LNCaP clone FGC (cell line): ENCODE measurements at regions not wholly inside any gene's neighbourhood (a gene's known extent, or its start where the extent isn't known, plus 50 kb on each side); places are given as distances from the start of the nearest gene placed in this dataset.
A peak's percentile ranks its signal among the peaks of the same experiment; 100 is the strongest.
"Not testable (repeated sequence)": the region's sequence is repeated elsewhere in the genome, so short reads cannot be mapped to it uniquely, and the experiment has no call there.

Experiments
- DNase-seq: peaks from one replicate; pipeline ENCODE4 v3.0.0-alpha.2; 2011; ENCODE audit warnings: low read depth
- H3K4me3 ChIP-seq: 2 replicates; pipeline ENCODE4 v1.5.1; 2011; ENCODE audit warnings: mild to moderate bottlenecking, low read depth, low read length, control low read depth
- CTCF ChIP-seq: IDR thresholded peaks from 2 replicates; pipeline ENCODE4 v1.5.1; 2012; ENCODE audit warnings: mild to moderate bottlenecking; ENCODE audit not compliant: control insufficient read depth, insufficient read depth; ENCODE audit errors: extremely low read depth

- no peak for TF ChIP-seq CTCF
- no peak overlapping the region for H3K4me3 ChIP-seq
- DNase-seq: no peak
These were observed 237.5 kb upstream of the IRAK1BP1 start for GRCh38 chr6:78629836-78630235.

GRCh38 chr6:78631976-78632375 lies 235.4 kb upstream of the IRAK1BP1 start:
- DNase-seq: peak; percentile 34
- TF ChIP-seq CTCF: no peak
- H3K4me3 ChIP-seq: no peak overlapping the region

- H3K4me3 ChIP-seq: no peak overlapping the region
- DNase-seq: peak; percentile 77
- no peak for TF ChIP-seq CTCF
These were observed 227.9 kb upstream of the IRAK1BP1 start for GRCh38 chr6:78639111-78640110.

- H3K4me3 ChIP-seq, DNase-seq: not testable (repeated sequence)
These were observed 223.4 kb upstream of the IRAK1BP1 start for GRCh38 chr6:78643976-78644375.

- not testable (repeated sequence) for DNase-seq, H3K4me3 ChIP-seq
These were observed 220.6 kb upstream of the IRAK1BP1 start for GRCh38 chr6:78646542-78647415.

GRCh38 chr6:78665819-78666218 lies 201.5 kb upstream of the IRAK1BP1 start:
- DNase-seq, H3K4me3 ChIP-seq: not testable (repeated sequence)

GRCh38 chr6:78666764-78667163 lies 200.6 kb upstream of the IRAK1BP1 start:
- no peak overlapping the region for H3K4me3 ChIP-seq
- no peak for DNase-seq
- TF ChIP-seq CTCF: no peak

- no peak for TF ChIP-seq CTCF
- no peak for DNase-seq
- H3K4me3 ChIP-seq: no peak overlapping the region
These were observed 197.2 kb upstream of the IRAK1BP1 start for GRCh38 chr6:78670156-78670555.
